ENCODE measurements at regions not wholly inside any gene's neighbourhood (a gene's known extent, or its start where the extent isn't known, plus 50 kb on each side); places are given as distances from the start of the nearest gene placed in this dataset.

GRCh38 chr19:31664997-31665396 is 315.8 kb upstream of the TSHZ3 start:
- Histone ChIP-seq H3K4me3 (ENCODE audit: low read depth, low read length) (no peak overlapping the region), H3K36me3 (ENCODE audit: control insufficient read depth, insufficient read depth, low read length) (no peaks in the 10 kb centered on the region), H3K27me3 (ENCODE audit: control insufficient read depth, insufficient read depth, low read length) (no peaks in the 10 kb centered on the region)
- DNase-seq (ENCODE audit: low read depth): no peak
- ChIA-PET POLR2A (no interaction called here), CTCF (interaction anchor here (0.5 kb wide), 1 partner anchor 29 kb away, joined by 3 read pairs; no protein-coding TSS in a partner anchor)
- no peak for TF ChIP-seq CTCF (IDR thresholded peaks at IDR 0.05; ENCODE audit: insufficient read depth, low read depth, low read length)

GRCh38 chr19:31666126-31666525 is 316.9 kb upstream of the TSHZ3 start:
- POLR2A ChIA-PET: no interaction called here
- H3K36me3 ChIP-seq (ENCODE audit: control insufficient read depth, insufficient read depth, low read length): no peaks in the 10 kb centered on the region
- CTCF ChIA-PET: interaction anchor here (1.1 kb wide), 1 partner anchor 16 kb away, joined by 3 read pairs; no protein-coding TSS in a partner anchor
- no peak overlapping the region for H3K4me3 ChIP-seq (ENCODE audit: low read depth, low read length)
- DNase-seq (ENCODE audit: low read depth): no peak
- no peak for TF ChIP-seq CTCF (IDR thresholded peaks at IDR 0.05; ENCODE audit: insufficient read depth, low read depth, low read length)
- H3K27me3 ChIP-seq (ENCODE audit: control insufficient read depth, insufficient read depth, low read length): no peaks in the 10 kb centered on the region

- no peaks in the 10 kb centered on the region for H3K36me3 ChIP-seq (ENCODE audit: control insufficient read depth, insufficient read depth, low read length)
- no peak overlapping the region for H3K4me3 ChIP-seq (ENCODE audit: low read depth, low read length)
- ChIA-PET CTCF (no interaction called here), POLR2A (no interaction called here)
- no peak for DNase-seq (ENCODE audit: low read depth)
- TF ChIP-seq CTCF (IDR thresholded peaks at IDR 0.05; ENCODE audit: insufficient read depth, low read depth, low read length): no peak
- H3K27me3 ChIP-seq (ENCODE audit: control insufficient read depth, insufficient read depth, low read length): no peaks in the 10 kb centered on the region
These were observed 317.9 kb upstream of the TSHZ3 start for GRCh38 chr19:31667106-31667505.

- H3K27me3 ChIP-seq (ENCODE audit: control insufficient read depth, insufficient read depth, low read length): no peaks in the 10 kb centered on the region
- H3K36me3 ChIP-seq (ENCODE audit: control insufficient read depth, insufficient read depth, low read length): no peaks in the 10 kb centered on the region
- TF ChIP-seq CTCF (IDR thresholded peaks at IDR 0.05; ENCODE audit: insufficient read depth, low read depth, low read length): no peak
- no peak overlapping the region for H3K4me3 ChIP-seq (ENCODE audit: low read depth, low read length)
- CTCF ChIA-PET: no interaction called here
- POLR2A ChIA-PET: no interaction called here
- no peak for DNase-seq (ENCODE audit: low read depth)
These were observed 319.7 kb upstream of the TSHZ3 start for GRCh38 chr19:31668921-31669320.

- no peak overlapping the region for H3K4me3 ChIP-seq (ENCODE audit: low read depth, low read length)
- TF ChIP-seq CTCF (IDR thresholded peaks at IDR 0.05; ENCODE audit: insufficient read depth, low read depth, low read length): no peak
- no peaks in the 10 kb centered on the region for H3K27me3 ChIP-seq (ENCODE audit: control insufficient read depth, insufficient read depth, low read length)
- ChIA-PET CTCF (no interaction called here), POLR2A (no interaction called here)
- no peaks in the 10 kb centered on the region for H3K36me3 ChIP-seq (ENCODE audit: control insufficient read depth, insufficient read depth, low read length)
- DNase-seq (ENCODE audit: low read depth): no peak
These were observed 321.7 kb upstream of the TSHZ3 start for GRCh38 chr19:31670931-31671330.

Measured in BJ (cell line).